ENCODE measurements at regions not wholly inside any gene's neighbourhood (a gene's known extent, or its start where the extent isn't known, plus 50 kb on each side); places are given as distances from the start of the nearest gene placed in this dataset.

DNA sequence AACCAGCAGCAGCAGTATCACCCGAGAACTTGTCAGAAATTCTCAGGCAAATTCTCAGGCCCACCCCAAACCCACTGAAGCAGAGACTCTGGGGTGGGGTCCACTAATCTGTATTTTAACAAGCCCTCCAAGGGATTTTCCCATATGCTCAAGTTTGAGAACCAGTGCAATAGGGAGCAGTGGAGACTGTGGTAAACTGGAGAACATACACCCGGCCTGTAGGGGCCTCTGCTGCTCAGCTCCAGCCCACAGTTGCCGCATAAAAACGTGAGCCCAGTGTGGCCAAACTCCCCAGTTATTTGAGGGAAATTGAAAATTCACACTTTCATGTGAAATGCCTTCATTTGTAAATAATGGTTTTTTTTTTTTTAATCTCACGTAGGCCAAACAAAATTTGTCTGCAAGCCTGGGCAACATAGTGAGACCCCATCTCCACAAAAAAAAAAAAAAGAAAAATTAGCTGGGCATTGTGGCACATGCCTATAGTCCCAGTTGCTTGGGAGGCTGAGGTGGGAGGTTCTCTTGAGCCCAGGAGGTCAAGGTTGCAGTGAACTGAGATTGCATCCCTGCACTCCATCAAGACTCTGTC, 97.6 kb upstream of the ZMIZ1 start:
- no peaks in the 10 kb centered on the region for H3K9me3 Mint-ChIP-seq (ENCODE audit: insufficient read depth)
- H3K27ac Mint-ChIP-seq, result no peak overlapping the region
- Histone ChIP-seq H3K27me3 (replicated peaks in 1 of 4; ENCODE audit: control extremely low read depth in 1 of 4, control insufficient read depth in 3 of 4, insufficient read depth in 4 of 4, low read length in 3 of 4) (peaks cover 0 to 51% (median 13%) of the 10 kb centered on the region in 4 experiments), H3K4me2 (replicated peaks; ENCODE audit: low read depth, low read length, poor library complexity, severe bottlenecking) (no peak overlapping the region), H3K27ac (ENCODE audit: low read length in 2 of 2) (no peak overlapping the region), H3K36me3 (replicated peaks in 1 of 2; ENCODE audit: control extremely low read depth in 1 of 2, control insufficient read depth in 1 of 2, extremely low read depth in 1 of 2, insufficient read depth in 2 of 2, low read length in 1 of 2) (no peaks in the 10 kb centered on the region), H3K79me2 (ENCODE audit: control insufficient read depth, insufficient read depth, low read length) (no peaks in the 10 kb centered on the region), H3K4me1 (ENCODE audit: control insufficient read depth in 2 of 2, insufficient read depth in 2 of 2, low read length in 2 of 2) (peaks cover 13 to 14% of the 10 kb centered on the region in 2 donors), H3K9ac (ENCODE audit: low read length) (no peak overlapping the region), H4K20me1 (ENCODE audit: control insufficient read depth, insufficient read depth, low read length, poor library complexity, severe bottlenecking) (no peaks in the 10 kb centered on the region), H3K4me3 (ENCODE audit: control extremely low read depth in 1 of 5, extremely low read depth in 1 of 5, insufficient read depth in 1 of 5, low read depth in 2 of 5, low read length in 4 of 5) (no peak overlapping the region), H3K9me3 (ENCODE audit: control extremely low read depth in 1 of 3, control insufficient read depth in 2 of 3, insufficient read depth in 1 of 3, low read length in 2 of 3) (peaks cover 0 to 8% (median 0%) of the 10 kb centered on the region in 3 donors), H2AFZ (ENCODE audit: insufficient read depth, low read depth, low read length, poor library complexity, severe bottlenecking) (no peak overlapping the region)
- H3K4me3 Mint-ChIP-seq, result no peak overlapping the region
- ChIA-PET CTCF (no interaction called here), POLR2A (interaction anchor here (0.7 kb wide), 1 partner anchor 16 kb away, joined by 3 read pairs; no protein-coding TSS in a partner anchor)
- H3K27me3 Mint-ChIP-seq, result peaks cover 47% of the 10 kb centered on the region
- intact Hi-C loops (cut with micrococcal nuclease), result loop anchor here (5.0 kb wide), 1 partner anchor 96 kb away; the partner anchor contains the start of gene ZMIZ1
- TF ChIP-seq CTCF (IDR thresholded peaks at IDR 0.05), result no peak
- TF ChIP-seq EZH2 (IDR thresholded peaks at IDR 0.05; ENCODE audit: borderline replicate concordance, insufficient read depth, low read depth, low read length, poor library complexity, severe bottlenecking), result no peak
- peaks cover 14% of the 10 kb centered on the region for H3K4me1 Mint-ChIP-seq
- WGBS (ENCODE audit: insufficient coverage), result no CpG with 5 or more reads among the region's 5 CpGs
- DNase-seq (no peak), ATAC-seq (ENCODE audit: low read depth) (no peak)

- DNase-seq (no peak), ATAC-seq (ENCODE audit: low read depth) (no peak)
- peaks cover 14% of the 10 kb centered on the region for H3K4me1 Mint-ChIP-seq
- no peaks in the 10 kb centered on the region for H4K20me1 ChIP-seq (ENCODE audit: control insufficient read depth, insufficient read depth, low read length, poor library complexity, severe bottlenecking)
- intact Hi-C loops (cut with micrococcal nuclease), result loop anchor here (5.0 kb wide), 1 partner anchor 95 kb away; the partner anchor contains the start of gene ZMIZ1
- peaks cover 50% of the 10 kb centered on the region for H3K27me3 Mint-ChIP-seq
- no peaks in the 10 kb centered on the region for H3K9me3 Mint-ChIP-seq (ENCODE audit: insufficient read depth)
- no peak overlapping the region for H3K9ac ChIP-seq (ENCODE audit: low read length)
- H3K9me3 ChIP-seq (ENCODE audit: control extremely low read depth in 1 of 3, control insufficient read depth in 2 of 3, insufficient read depth in 1 of 3, low read length in 2 of 3), result peaks cover 0 to 8% (median 0%) of the 10 kb centered on the region in 3 donors
- no peak overlapping the region for H2AFZ ChIP-seq (ENCODE audit: insufficient read depth, low read depth, low read length, poor library complexity, severe bottlenecking)
- H3K4me2 ChIP-seq (replicated peaks; ENCODE audit: low read depth, low read length, poor library complexity, severe bottlenecking), result no peak overlapping the region
- CTCF ChIA-PET, result no interaction called here
- 91% methylated on average over 10 of the region's 11 CpGs for WGBS (ENCODE audit: insufficient coverage)
- H3K27me3 ChIP-seq (replicated peaks in 1 of 4; ENCODE audit: control extremely low read depth in 1 of 4, control insufficient read depth in 3 of 4, insufficient read depth in 4 of 4, low read length in 3 of 4), result peaks cover 0 to 54% (median 13%) of the 10 kb centered on the region in 4 experiments
- H3K4me3 Mint-ChIP-seq, result peak overlapping the region; percentile 84
- peaks cover 13 to 14% of the 10 kb centered on the region in 2 donors for H3K4me1 ChIP-seq (ENCODE audit: control insufficient read depth in 2 of 2, insufficient read depth in 2 of 2, low read length in 2 of 2)
- POLR2A ChIA-PET, result no interaction called here
- no peaks in the 10 kb centered on the region for H3K36me3 ChIP-seq (replicated peaks in 1 of 2; ENCODE audit: control extremely low read depth in 1 of 2, control insufficient read depth in 1 of 2, extremely low read depth in 1 of 2, insufficient read depth in 2 of 2, low read length in 1 of 2)
- no peak overlapping the region for H3K27ac Mint-ChIP-seq
- H3K79me2 ChIP-seq (ENCODE audit: control insufficient read depth, insufficient read depth, low read length), result no peaks in the 10 kb centered on the region
- H3K27ac ChIP-seq (ENCODE audit: low read length in 2 of 2), result no peak overlapping the region
- TF ChIP-seq EZH2 (IDR thresholded peaks at IDR 0.05; ENCODE audit: borderline replicate concordance, insufficient read depth, low read depth, low read length, poor library complexity, severe bottlenecking) (no peak), CTCF (IDR thresholded peaks at IDR 0.05) (no peak)
- H3K4me3 ChIP-seq (ENCODE audit: control extremely low read depth in 1 of 5, extremely low read depth in 1 of 5, insufficient read depth in 1 of 5, low read depth in 2 of 5, low read length in 4 of 5), result no peak overlapping the region
These were observed 96.4 kb upstream of the ZMIZ1 start for GRCh38 chr10:78972160-78972946.
